ENCODE measurements at regions not wholly inside any gene's neighbourhood (a gene's known extent, or its start where the extent isn't known, plus 50 kb on each side); places are given as distances from the start of the nearest gene placed in this dataset.

- Mint-ChIP-seq H3K27ac (ENCODE audit: unreplicated experiment) (no peak overlapping the region), H3K4me1 (ENCODE audit: unreplicated experiment) (peaks cover 19% of the 10 kb centered on the region), H3K9me3 (ENCODE audit: unreplicated experiment) (no peaks in the 10 kb centered on the region), H3K27me3 (ENCODE audit: unreplicated experiment) (peaks cover 6% of the 10 kb centered on the region), H3K36me3 (ENCODE audit: low read depth, unreplicated experiment) (no peaks in the 10 kb centered on the region), H3K4me3 (ENCODE audit: unreplicated experiment) (no peak overlapping the region)
- TF ChIP-seq CTCF (IDR thresholded peaks at IDR 0.05; ENCODE audit: unreplicated experiment) = no peak
- DNase-seq (ENCODE audit: low spot score) = no peak
These were observed 299.1 kb upstream of the PROX1 start for GRCh38 chr1:213688655-213689054.

DNA sequence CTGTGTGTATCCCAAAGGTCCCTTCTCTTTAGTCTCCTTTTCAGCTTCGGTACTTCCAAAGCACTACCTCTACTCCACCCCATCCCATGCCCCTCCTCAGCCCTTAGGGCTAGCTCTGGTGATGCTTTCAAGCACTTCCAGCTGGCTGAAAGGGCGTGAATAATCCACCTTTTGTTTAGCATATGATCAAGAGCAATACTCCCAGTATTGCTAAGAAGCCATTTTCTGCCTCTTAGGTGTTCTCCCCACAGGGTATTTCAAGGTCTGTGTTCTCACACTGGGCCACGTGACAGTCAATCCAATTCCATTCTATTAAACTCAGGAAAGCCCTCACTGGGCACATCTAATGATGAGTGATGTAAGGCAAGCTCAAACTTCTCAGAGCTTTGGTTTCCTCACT, 298.5 kb upstream of the PROX1 start:
- TF ChIP-seq CTCF (IDR thresholded peaks at IDR 0.05; ENCODE audit: unreplicated experiment) = no peak
- no peaks in the 10 kb centered on the region for H3K9me3 Mint-ChIP-seq (ENCODE audit: unreplicated experiment)
- H3K36me3 Mint-ChIP-seq (ENCODE audit: low read depth, unreplicated experiment) = no peaks in the 10 kb centered on the region
- no peak overlapping the region for H3K4me3 Mint-ChIP-seq (ENCODE audit: unreplicated experiment)
- no peak overlapping the region for H3K27ac Mint-ChIP-seq (ENCODE audit: unreplicated experiment)
- peaks cover 6% of the 10 kb centered on the region for H3K27me3 Mint-ChIP-seq (ENCODE audit: unreplicated experiment)
- peaks cover 19% of the 10 kb centered on the region for H3K4me1 Mint-ChIP-seq (ENCODE audit: unreplicated experiment)
- no peak for DNase-seq (ENCODE audit: low spot score)

DNA sequence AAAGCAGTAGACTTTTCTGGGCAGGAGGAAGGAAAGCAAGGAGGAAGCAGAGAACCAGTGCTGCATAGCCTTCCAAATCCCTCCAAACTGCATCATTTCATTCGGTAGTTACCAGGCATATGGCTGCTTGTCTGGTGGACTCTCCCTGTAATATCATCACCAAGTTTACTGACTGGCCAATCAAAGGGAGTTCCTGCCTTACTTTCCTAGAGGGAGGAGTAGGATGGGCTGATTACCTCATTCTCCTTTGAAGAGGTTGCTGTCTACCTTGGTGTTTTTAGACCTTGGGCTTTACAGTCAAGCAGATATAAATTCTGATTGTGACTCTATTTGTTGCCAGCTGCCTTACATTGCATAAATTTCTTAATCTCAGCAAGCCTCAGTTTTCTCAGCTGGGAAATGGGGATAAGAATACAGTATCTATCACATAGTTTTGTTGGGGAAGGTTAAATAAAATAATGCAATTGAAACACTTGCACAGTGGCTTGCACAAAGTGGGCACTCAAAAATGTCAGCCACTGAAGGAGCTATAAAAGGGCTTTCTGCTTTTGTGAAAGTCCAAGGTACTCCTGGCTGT, 297.3 kb upstream of the PROX1 start:
- no peak overlapping the region for H3K27ac Mint-ChIP-seq (ENCODE audit: unreplicated experiment)
- H3K4me3 Mint-ChIP-seq (ENCODE audit: unreplicated experiment) = no peak overlapping the region
- H3K27me3 Mint-ChIP-seq (ENCODE audit: unreplicated experiment) = peaks cover 6% of the 10 kb centered on the region
- H3K36me3 Mint-ChIP-seq (ENCODE audit: low read depth, unreplicated experiment) = no peaks in the 10 kb centered on the region
- no peaks in the 10 kb centered on the region for H3K9me3 Mint-ChIP-seq (ENCODE audit: unreplicated experiment)
- H3K4me1 Mint-ChIP-seq (ENCODE audit: unreplicated experiment) = peaks cover 19% of the 10 kb centered on the region
- DNase-seq (ENCODE audit: low spot score) = no peak
- no peak for TF ChIP-seq CTCF (IDR thresholded peaks at IDR 0.05; ENCODE audit: unreplicated experiment)

- Mint-ChIP-seq H3K4me1 (ENCODE audit: unreplicated experiment) (peaks cover 19% of the 10 kb centered on the region), H3K27me3 (ENCODE audit: unreplicated experiment) (peaks cover 8% of the 10 kb centered on the region), H3K36me3 (ENCODE audit: low read depth, unreplicated experiment) (no peaks in the 10 kb centered on the region), H3K4me3 (ENCODE audit: unreplicated experiment) (no peak overlapping the region), H3K9me3 (ENCODE audit: unreplicated experiment) (no peaks in the 10 kb centered on the region), H3K27ac (ENCODE audit: unreplicated experiment) (no peak overlapping the region)
- no peak for DNase-seq (ENCODE audit: low spot score)
- no peak for TF ChIP-seq CTCF (IDR thresholded peaks at IDR 0.05; ENCODE audit: unreplicated experiment)
These were observed 295.5 kb upstream of the PROX1 start for GRCh38 chr1:213692321-213692720.

- Mint-ChIP-seq H3K36me3 (ENCODE audit: low read depth, unreplicated experiment) (no peaks in the 10 kb centered on the region), H3K9me3 (ENCODE audit: unreplicated experiment) (no peaks in the 10 kb centered on the region), H3K4me1 (ENCODE audit: unreplicated experiment) (peaks cover 13% of the 10 kb centered on the region), H3K27me3 (ENCODE audit: unreplicated experiment) (peaks cover 3% of the 10 kb centered on the region), H3K27ac (ENCODE audit: unreplicated experiment) (no peak overlapping the region), H3K4me3 (ENCODE audit: unreplicated experiment) (no peak overlapping the region)
- no peak for DNase-seq (ENCODE audit: low spot score)
- no peak for TF ChIP-seq CTCF (IDR thresholded peaks at IDR 0.05; ENCODE audit: unreplicated experiment)
These were observed 293.9 kb upstream of the PROX1 start for GRCh38 chr1:213693864-213694263.

Data from endothelial cell (in vitro differentiated cells).